ENCODE measurements at regions not wholly inside any gene's neighbourhood (a gene's known extent, or its start where the extent isn't known, plus 50 kb on each side); places are given as distances from the start of the nearest gene placed in this dataset.

GRCh38 chr2:8582651-8583399 is 99.0 kb upstream of the ID2 start:
- TF ChIP-seq CTCF (IDR thresholded peaks at IDR 0.05) (no peak), MYC (IDR thresholded peaks at IDR 0.05; ENCODE audit: borderline replicate concordance, low read length) (no peak), KDM1A (IDR thresholded peaks at IDR 0.05; ENCODE audit: low read depth) (no peak), MAX (IDR thresholded peaks at IDR 0.05) (no peak), EP300 (IDR thresholded peaks at IDR 0.05) (no peak), NFE2L2 (conservative IDR thresholded peaks at IDR 0.05; ENCODE audit: low read length) (no peak), CEBPB (IDR thresholded peaks at IDR 0.05) (no peak), POLR2A (IDR thresholded peaks at IDR 0.05; ENCODE audit: low read length) (no peak)
